ENCODE measurements at regions not wholly inside any gene's neighbourhood (a gene's known extent, or its start where the extent isn't known, plus 50 kb on each side); places are given as distances from the start of the nearest gene placed in this dataset.
"Not testable (repeated sequence)": the region's sequence is repeated elsewhere in the genome, so short reads cannot be mapped to it uniquely, and the experiment has no call there.

- ATAC-seq (no peak), DNase-seq (ENCODE audit: low spot score) (no peak)
These were observed 605.4 kb downstream of the TLE1 start for GRCh38 chr9:81083854-81084512.

- DNase-seq (ENCODE audit: low spot score): no peak
- no peak for ATAC-seq
These were observed 606.3 kb downstream of the TLE1 start for GRCh38 chr9:81083067-81083466.

GRCh38 chr9:81082221-81082620, 607.1 kb downstream of the TLE1 start:
- ATAC-seq (no peak), DNase-seq (ENCODE audit: low spot score) (no peak)

- DNase-seq (ENCODE audit: low spot score): no peak
- no peak for ATAC-seq
These were observed 608.4 kb downstream of the TLE1 start for GRCh38 chr9:81080900-81081299.

GRCh38 chr9:81080185-81080584, 609.2 kb downstream of the TLE1 start:
- ATAC-seq (no peak), DNase-seq (ENCODE audit: low spot score) (no peak)

DNA sequence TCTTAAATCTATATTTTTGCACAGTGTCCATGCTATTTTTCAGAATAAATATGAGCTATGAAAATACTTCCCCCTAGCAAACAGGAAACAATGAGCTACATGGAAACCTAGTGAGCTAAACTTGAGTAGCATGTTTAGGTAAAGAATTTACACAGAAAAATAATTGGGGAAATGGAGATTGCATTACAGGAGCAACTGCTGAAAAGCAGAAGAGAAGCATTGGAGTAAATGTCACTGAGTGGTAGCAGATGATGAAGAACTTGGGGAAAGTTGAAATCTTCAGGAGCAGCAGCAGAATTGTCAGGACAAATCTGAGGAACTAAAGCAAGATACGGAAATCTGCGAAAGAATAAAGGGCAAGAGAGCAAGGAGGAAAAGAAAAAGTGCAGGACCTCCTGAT, 610.3 kb downstream of the TLE1 start:
- ATAC-seq (no peak), DNase-seq (ENCODE audit: low spot score) (no peak)

DNA sequence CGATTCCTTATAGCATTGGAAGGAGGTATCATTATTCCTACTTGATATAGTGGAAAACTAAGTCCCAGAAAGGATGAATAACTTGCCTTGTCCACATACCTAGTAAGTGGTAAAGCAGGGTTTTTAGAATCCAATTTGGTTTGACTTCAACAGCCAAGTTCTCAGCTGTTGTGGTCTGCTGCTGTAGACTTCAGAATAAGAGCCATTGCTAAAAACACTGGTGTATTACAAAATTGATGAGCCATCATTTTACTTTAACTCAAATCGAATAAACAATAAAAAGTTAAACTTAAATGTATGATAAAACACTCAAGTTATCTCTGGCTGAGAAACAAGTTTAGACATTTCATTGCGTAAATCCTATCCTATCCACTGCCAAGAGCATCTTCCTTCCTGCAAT, 610.8 kb downstream of the TLE1 start:
- DNase-seq (ENCODE audit: low spot score): no peak
- no peak for ATAC-seq

DNA sequence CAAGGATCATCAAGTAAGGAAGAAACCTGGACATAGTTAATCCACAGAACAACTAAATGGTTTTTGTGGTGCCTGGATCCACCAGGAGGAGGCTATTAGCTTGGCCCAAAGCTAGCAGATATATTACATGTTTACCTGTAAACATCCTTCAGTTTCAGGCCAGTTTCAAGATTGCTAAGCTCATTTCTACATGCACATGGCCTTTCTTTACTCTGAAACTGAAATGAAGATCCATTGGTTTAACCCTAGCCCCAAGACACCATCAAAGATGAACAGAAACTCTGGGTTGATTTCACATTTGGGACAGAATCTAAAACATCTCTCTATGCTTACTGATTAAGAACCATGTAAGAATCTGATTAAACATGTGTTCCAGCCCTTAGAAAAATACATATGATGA, 611.8 kb downstream of the TLE1 start:
- ATAC-seq (no peak), DNase-seq (ENCODE audit: low spot score) (no peak)

DNA sequence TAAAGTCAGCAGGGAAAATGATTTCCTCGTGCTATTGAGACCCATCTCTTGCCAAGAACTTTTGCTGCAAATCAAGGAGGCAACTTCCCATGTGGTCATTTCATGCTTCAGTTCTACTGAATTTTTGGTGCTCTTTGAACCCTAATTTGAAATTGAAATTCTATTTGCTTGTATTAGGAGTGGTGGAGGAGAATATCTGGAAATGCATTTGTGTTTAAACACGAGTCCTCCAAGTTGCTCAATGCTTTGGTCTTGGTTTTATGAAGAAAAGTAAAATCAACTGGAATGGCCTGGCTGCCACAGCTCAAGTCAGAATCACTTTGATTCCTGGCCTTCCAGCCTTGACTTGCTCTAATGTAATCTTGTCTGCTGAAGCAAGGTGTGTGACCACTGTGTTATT, 613.2 kb downstream of the TLE1 start:
- ATAC-seq (no peak), DNase-seq (ENCODE audit: low spot score) (no peak)

DNA sequence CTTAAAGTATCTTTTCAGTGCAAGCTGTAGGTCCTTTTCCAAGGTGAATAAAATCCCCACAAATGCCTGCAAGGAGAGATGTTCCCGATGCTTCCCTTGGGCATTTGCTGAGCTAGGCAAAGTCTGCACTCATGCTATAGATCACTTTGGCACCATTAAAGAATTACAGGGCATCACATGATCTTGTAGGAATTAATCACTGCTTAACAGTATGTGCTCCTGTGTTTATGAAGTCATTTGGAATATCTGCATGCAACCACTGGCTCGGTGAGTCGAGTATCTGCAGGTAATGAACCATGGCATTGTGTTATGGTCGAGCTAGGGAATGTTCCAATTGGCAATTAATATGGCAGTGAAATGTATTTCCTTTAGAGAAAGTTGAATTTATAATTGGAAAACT, 615.1 kb downstream of the TLE1 start:
- ATAC-seq (no peak), DNase-seq (ENCODE audit: low spot score) (no peak)

- ATAC-seq: no peak
These were observed 615.5 kb downstream of the TLE1 start for GRCh38 chr9:81073821-81074220.

GRCh38 chr9:81072758-81073157, 616.6 kb downstream of the TLE1 start:
- ATAC-seq (no peak), DNase-seq (ENCODE audit: low spot score) (no peak)

More at GRCh38 chr9:81073821-81074220, 615.5 kb downstream of the TLE1 start:
- DNase-seq (ENCODE audit: low spot score): no peak

GRCh38 chr9:81071108-81071507, 618.2 kb downstream of the TLE1 start:
- no peak for ATAC-seq
- DNase-seq (ENCODE audit: low spot score): no peak

GRCh38 chr9:81070689-81071088, 618.7 kb downstream of the TLE1 start:
- ATAC-seq (no peak), DNase-seq (ENCODE audit: low spot score) (no peak)

DNA sequence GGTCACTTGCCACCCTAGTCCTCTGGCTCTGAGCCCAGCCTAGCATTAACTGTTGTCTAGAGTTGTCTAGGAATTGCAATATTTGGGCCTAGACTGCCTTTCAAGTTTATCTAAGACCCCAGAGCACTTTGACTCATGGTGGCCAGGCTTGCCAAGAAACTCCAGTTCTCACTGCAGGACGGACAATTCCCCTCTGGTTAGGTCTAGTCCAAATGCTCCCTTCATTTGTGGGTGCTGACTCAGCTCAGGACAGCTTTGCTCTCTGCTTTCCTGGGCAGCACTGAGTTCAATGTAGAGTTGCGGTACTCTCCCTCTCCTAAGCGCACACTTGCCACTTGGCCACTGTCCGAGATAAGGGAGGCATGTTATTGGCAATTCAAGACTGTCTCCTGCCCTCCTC, 619.4 kb downstream of the TLE1 start:
- DNase-seq (ENCODE audit: low spot score) (no peak), ATAC-seq (no peak)

DNA sequence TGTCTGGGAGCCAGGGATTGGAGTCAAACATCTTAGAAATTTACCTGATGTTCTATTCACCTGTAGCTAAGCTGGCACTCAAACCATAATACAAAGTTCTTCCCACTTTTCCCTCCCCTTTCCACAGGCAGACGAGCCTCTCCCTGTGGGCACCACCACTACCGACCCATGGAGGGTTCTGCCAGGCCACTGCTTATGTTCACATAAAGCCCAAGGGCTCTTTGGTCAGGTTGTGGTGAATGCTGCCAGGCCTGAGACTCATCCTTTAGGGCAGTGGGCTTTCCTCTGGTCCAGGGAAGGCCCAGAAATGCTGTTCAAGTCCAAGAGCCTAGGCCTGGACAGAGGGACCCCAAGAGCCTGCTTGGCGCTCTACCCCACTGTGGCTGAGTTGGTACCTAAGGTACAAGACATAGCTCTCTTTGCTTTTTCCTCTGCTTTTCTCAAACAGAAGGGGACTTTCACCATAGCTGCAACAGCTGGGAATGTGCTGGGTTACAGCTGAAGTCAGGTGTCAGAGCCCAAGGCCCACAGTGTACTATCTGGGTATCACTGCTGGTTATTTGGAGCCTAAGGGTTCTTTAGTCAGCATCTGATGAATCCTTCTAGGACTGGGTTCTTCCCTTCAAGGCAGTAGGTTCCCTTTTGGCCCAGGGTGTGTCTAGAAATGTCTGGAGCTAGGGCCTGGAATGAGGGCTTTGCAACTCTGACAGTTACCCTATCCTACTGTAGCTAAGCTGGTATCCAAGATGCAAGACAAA, 620.1 kb downstream of the TLE1 start:
- DNase-seq (ENCODE audit: low spot score) (no peak), ATAC-seq (no peak)

- not testable (repeated sequence) for DNase-seq (ENCODE audit: low spot score); ATAC-seq
These were observed 626.4 kb downstream of the TLE1 start for GRCh38 chr9:81062995-81063394.

DNA sequence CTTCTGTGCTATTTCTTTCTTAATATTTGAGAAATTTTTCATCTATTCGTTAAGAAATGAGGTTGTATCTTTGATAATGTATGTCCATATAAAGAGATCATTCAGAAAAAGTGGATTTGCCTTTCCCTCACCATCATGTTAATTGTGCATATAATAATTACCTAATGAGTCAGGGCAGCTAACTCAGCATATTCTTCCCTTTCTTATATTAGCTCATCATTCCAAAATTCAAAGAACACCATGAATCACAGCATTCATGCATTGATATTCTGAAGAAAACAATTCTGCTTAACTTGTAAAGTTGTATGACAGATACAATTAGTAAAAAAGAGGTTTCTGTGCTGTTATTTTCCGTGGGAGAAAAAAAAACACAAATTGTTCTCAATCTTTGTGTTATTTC, 630.6 kb downstream of the TLE1 start:
- DNase-seq (ENCODE audit: low spot score): no peak
- ATAC-seq: no peak

DNA sequence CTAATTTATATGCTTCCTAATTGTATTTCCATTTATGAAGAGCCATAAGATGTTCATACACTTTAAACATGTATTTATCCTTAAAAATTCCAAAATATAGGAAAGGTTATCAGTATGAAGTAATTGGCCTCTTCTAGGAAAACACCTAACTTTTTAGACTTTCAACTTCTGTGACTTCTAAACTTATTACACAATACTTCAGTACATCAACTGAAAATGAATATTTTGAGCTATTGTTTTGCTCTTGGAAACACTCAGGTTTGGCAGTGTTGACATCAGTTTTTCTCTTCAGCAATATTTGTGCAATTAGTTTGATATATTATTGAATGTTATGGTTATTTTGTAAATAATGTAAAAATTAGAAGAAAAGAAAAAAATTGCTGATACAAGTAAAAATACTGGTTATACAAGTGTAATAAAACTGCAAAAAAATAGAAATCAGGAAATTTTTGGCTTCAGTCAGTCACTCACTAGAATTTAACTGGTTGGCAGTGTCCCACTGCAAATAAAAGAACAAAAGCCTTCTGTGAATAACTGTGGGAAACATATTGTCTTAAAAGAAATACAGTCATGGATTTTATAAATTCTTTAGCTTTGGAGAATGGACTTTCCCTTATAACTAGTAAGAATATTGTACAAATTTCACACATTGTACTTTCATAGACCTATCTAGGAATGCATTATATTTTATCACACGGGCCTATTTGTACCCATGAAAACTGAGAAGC, 635.9 kb downstream of the TLE1 start:
- no peak for DNase-seq (ENCODE audit: low spot score)
- no peak for ATAC-seq

- ATAC-seq (no peak), DNase-seq (ENCODE audit: low spot score) (no peak)
These were observed 636.5 kb downstream of the TLE1 start for GRCh38 chr9:81052846-81053245.

- ATAC-seq: no peak
These were observed 642.1 kb downstream of the TLE1 start for GRCh38 chr9:81047280-81047679.

GRCh38 chr9:81045658-81046057, 643.7 kb downstream of the TLE1 start:
- no peak for ATAC-seq
- no peak for DNase-seq (ENCODE audit: low spot score)

More at GRCh38 chr9:81047280-81047679, 642.1 kb downstream of the TLE1 start:
- no peak for DNase-seq (ENCODE audit: low spot score)
